Kidney (tissue), 13 donors: ENCODE measurements at regions not wholly inside any gene's neighbourhood (a gene's known extent, or its start where the extent isn't known, plus 50 kb on each side); places are given as distances from the start of the nearest gene placed in this dataset.

Experiments
- DNase-seq, 5 donors: peaks; one replicate each; pipeline ENCODE4 v3.0.0-alpha.2; 2013 to 2020
- FAIRE-seq: peaks from 2 replicates; lab custom pipeline; 2012; peaks lifted over from hg19 to GRCh38; lab: Jason Lieb, UNC
- H3K27ac ChIP-seq, 2 donors: one replicate each; pipeline ENCODE4 v1.7.0; 2013; ENCODE audit warnings: low read depth in 2 of 2, low read length in 2 of 2, inconsistent platforms in 1 of 2
- H3K27me3 ChIP-seq: one replicate; pipeline ENCODE4 v1.7.1; 2013; ENCODE audit warnings: low read length, inconsistent platforms; ENCODE audit not compliant: control insufficient read depth, insufficient read depth
- H3K36me3 ChIP-seq, 3 donors: one replicate each; pipeline versions ENCODE4 v1.7.0 to v1.7.1; 2013; ENCODE audit warnings: low read length in 3 of 3, control low read depth in 1 of 3, inconsistent platforms in 1 of 3; ENCODE audit not compliant: insufficient read depth in 3 of 3, control insufficient read depth in 2 of 3
- H3K4me1 ChIP-seq, 3 donors: one replicate each; pipeline versions ENCODE4 v1.7.0 to v1.7.1; 2013; ENCODE audit warnings: low read length in 3 of 3, inconsistent platforms in 1 of 3, low read depth in 1 of 3; ENCODE audit not compliant: control insufficient read depth in 2 of 3, insufficient read depth in 2 of 3
- H3K4me3 ChIP-seq, 3 donors: one replicate each; pipeline versions ENCODE4 v1.7.0 to v1.8.1; 2013; ENCODE audit warnings: low read length in 3 of 3, control low read depth in 1 of 3, inconsistent platforms in 1 of 3
- H3K9ac ChIP-seq, 3 donors: one replicate each; pipeline versions ENCODE4 v1.7.0 to v1.7.1; 2013; ENCODE audit warnings: low read length in 3 of 3, control low read depth in 1 of 3, inconsistent platforms in 1 of 3
- H3K9me3 ChIP-seq, 3 donors: one replicate each; pipeline versions ENCODE4 v1.7.0 to v1.7.1; 2013; ENCODE audit warnings: low read length in 3 of 3, control low read depth in 1 of 3, inconsistent platforms in 1 of 3; ENCODE audit not compliant: control insufficient read depth in 2 of 3, insufficient read depth in 1 of 3
- CTCF ChIP-seq: IDR thresholded peaks from 3 replicates; pipeline ENCODE4 v1.5.1; 2012; ENCODE audit warnings: mild to moderate bottlenecking, moderate library complexity, borderline replicate concordance; ENCODE audit not compliant: insufficient read depth; ENCODE audit errors: extremely low read depth
- intact Hi-C: fragments of 100-400 bp; cut with DNase I; formaldehyde crosslinking; loops from one replicate; pipeline ENCODE4 v1.11.1; 2022
- donor health status: control.
- donor health status: control.
- donor health status: control.
- donor health status: control.
- donor health status: control.
- donor health status: DM: yes; HTN: yes; CAD: no.
- donor health status: Normal renal cell carcinoma (clear cell type).

GRCh38 chr4:159425737-159426305, 322.9 kb downstream of the RAPGEF2 start:
- FAIRE-seq, result no peak
- Histone ChIP-seq H3K36me3 (no peaks in the 10 kb centered on the region), H3K9ac (no peak overlapping the region), H3K9me3 (no peaks in the 10 kb centered on the region), H3K4me1 (no peaks in the 10 kb centered on the region), H3K4me3 (no peak overlapping the region), H3K27ac (no peak overlapping the region), H3K27me3 (no peaks in the 10 kb centered on the region)
- DNase-seq, result peak in 3 of 5 donors; percentile 19 to 66 (median 61)
- intact Hi-C loops, result no loop called here
- TF ChIP-seq CTCF, result no peak

- no peak for FAIRE-seq
- no peak for TF ChIP-seq CTCF
These were observed 325.4 kb downstream of the RAPGEF2 start for GRCh38 chr4:159428293-159428692.

GRCh38 chr4:159428975-159429692, 326.3 kb downstream of the RAPGEF2 start:
- FAIRE-seq, result no peak
- Histone ChIP-seq H3K9ac (no peak overlapping the region), H3K4me3 (peak overlapping the region in 1 of 3 donors; percentile 2), H3K4me1 (no peaks in the 10 kb centered on the region), H3K36me3 (no peaks in the 10 kb centered on the region), H3K27me3 (no peaks in the 10 kb centered on the region), H3K27ac (peak overlapping the region in 1 of 2 donors; percentile 29), H3K9me3 (no peaks in the 10 kb centered on the region)
- DNase-seq, result peak in 1 of 5 donors; percentile 34
- intact Hi-C loops, result no loop called here
- no peak for TF ChIP-seq CTCF

More at GRCh38 chr4:159428293-159428692, 325.4 kb downstream of the RAPGEF2 start:
- no peak overlapping the region for H3K9ac ChIP-seq
- intact Hi-C loops, result no loop called here
- H3K9me3 ChIP-seq, result no peaks in the 10 kb centered on the region
- H3K27me3 ChIP-seq, result no peaks in the 10 kb centered on the region
- H3K4me3 ChIP-seq, result no peak overlapping the region
- no peak for DNase-seq
- H3K4me1 ChIP-seq, result no peaks in the 10 kb centered on the region
- H3K36me3 ChIP-seq, result no peaks in the 10 kb centered on the region
- no peak overlapping the region for H3K27ac ChIP-seq
